GM12878 (cell line): ENCODE measurements at regions not wholly inside any gene's neighbourhood (a gene's known extent, or its start where the extent isn't known, plus 50 kb on each side); places are given as distances from the start of the nearest gene placed in this dataset.

Experiments
- ATAC-seq: fragments of 200-7000 bp; cut with Tn5 transposase; 3 replicates; pipeline ENCODE4 v1.9.1; 2020; ENCODE audit warnings: mild to moderate bottlenecking, moderate library complexity
- BruUV-seq: library from RNA; stranded (reverse); fragments of 400-500 nt; replicated peaks from 2 replicates; lab custom pipeline; 2021; lab: Mats Ljungman, UMichigan
- CTCF ChIA-PET: fragments of 300-600 bp; sonication (Branson Sonifier 250); formaldehyde crosslinking; extraction: SDS; loops from one replicate; lab custom pipeline; 2021; ENCODE audit warnings: inconsistent platforms; lab: Yijun Ruan, JAX
- POLR2A ChIA-PET: fragments of 350-600 bp; formaldehyde crosslinking; extraction: SDS; loops from one replicate; lab custom pipeline; 2021; ENCODE audit warnings: inconsistent platforms; lab: Charles Lee
- RAD21 ChIA-PET: fragments of 300-600 bp; sonication (Branson Sonifier 250); formaldehyde crosslinking; loops from one replicate; lab custom pipeline; 2023; ENCODE audit warnings: antibody characterized with exemption; ENCODE audit not compliant: unreplicated experiment; lab: Charles Lee
- SMC1A ChIA-PET: fragments of 300-600 bp; sonication (Branson Sonifier 250); formaldehyde crosslinking; loops from one replicate; lab custom pipeline; 2023; ENCODE audit not compliant: unreplicated experiment, uncharacterized antibody; lab: Charles Lee
- DNase-seq: peaks from one replicate; pipeline ENCODE4 v3.0.0-alpha.2; 2011; ENCODE audit warnings: low read depth, low spot score
- FAIRE-seq: peaks from 3 replicates; lab custom pipeline; 2011; peaks lifted over from hg19 to GRCh38; lab: Jason Lieb, UNC
- H2AFZ ChIP-seq: 2 replicates; pipeline ENCODE4 v1.6.0; 2011; ENCODE audit warnings: low read depth, low read length, control low read depth; ENCODE audit not compliant: control insufficient read depth
- H3K27ac ChIP-seq: 2 replicates; pipeline ENCODE4 v1.5.1; 2011; ENCODE audit warnings: control low read depth; ENCODE audit not compliant: control insufficient read depth, insufficient read depth
- H3K27me3 ChIP-seq, 2 experiments: replicated peaks in 1 of 2; 2 replicates each; pipeline versions ENCODE4 v1.6.0 to v1.6.1; 2011; ENCODE audit warnings: low read length in 1 of 2; ENCODE audit not compliant: control insufficient read depth in 2 of 2, insufficient read depth in 2 of 2
- H3K36me3 ChIP-seq, 2 experiments: 2 replicates each; pipeline ENCODE4 v1.5.1; 2011; ENCODE audit warnings: low read length in 1 of 2; ENCODE audit not compliant: control insufficient read depth in 2 of 2, insufficient read depth in 2 of 2
- H3K4me1 ChIP-seq: 2 replicates; pipeline ENCODE4 v1.6.1; 2011; ENCODE audit warnings: mild to moderate bottlenecking, low read length, moderate library complexity, mixed read lengths; ENCODE audit not compliant: control insufficient read depth, insufficient read depth
- H3K4me2 ChIP-seq: 2 replicates; pipeline ENCODE4 v1.6.0; 2011; ENCODE audit warnings: control low read depth; ENCODE audit not compliant: control insufficient read depth, insufficient read depth
- H3K4me3 ChIP-seq: fragments of 200-600 bp; sonication (generic); 2 replicates; pipeline ENCODE4 v1.5.1; 2016
- H3K79me2 ChIP-seq: 2 replicates; pipeline ENCODE4 v1.6.0; 2011; ENCODE audit warnings: low read length; ENCODE audit not compliant: control insufficient read depth, insufficient read depth
- H3K9ac ChIP-seq: 2 replicates; pipeline ENCODE4 v1.8.0; 2011; ENCODE audit warnings: low read length, control low read depth, mixed read lengths; ENCODE audit not compliant: control insufficient read depth, insufficient read depth
- H3K9me3 ChIP-seq: replicated peaks from 3 replicates; pipeline ENCODE4 v1.5.1; 2011; ENCODE audit warnings: mild to moderate bottlenecking, low read length; ENCODE audit not compliant: control insufficient read depth, insufficient read depth
- H4K20me1 ChIP-seq: 2 replicates; pipeline ENCODE4 v1.6.0; 2011; ENCODE audit not compliant: control insufficient read depth, insufficient read depth
- CBX5 ChIP-seq: sonication (generic); IDR thresholded peaks from 2 replicates; pipeline ENCODE4 v1.6.1; 2016; ENCODE audit warnings: low read depth, moderate library complexity, mild to moderate bottlenecking, inconsistent platforms
- CHD2 ChIP-seq: IDR thresholded peaks from 2 replicates; pipeline ENCODE4 v1.6.1; 2011; ENCODE audit warnings: low read depth, low read length, improper control_type of control experiment, borderline replicate concordance
- HDAC6 ChIP-seq: fragments of 200-600 bp; sonication (generic); IDR thresholded peaks from one replicate; pipeline ENCODE4 v1.8.0; 2017; ENCODE audit warnings: antibody characterized with exemption; ENCODE audit not compliant: unreplicated experiment
- JUNB ChIP-seq: IDR thresholded peaks from 2 replicates; pipeline ENCODE4 v1.6.1; 2016; ENCODE audit warnings: antibody characterized with exemption, mild to moderate bottlenecking
- POU2F2 ChIP-seq: IDR thresholded peaks from 3 replicates; pipeline ENCODE4 v1.6.1; 2011; ENCODE audit warnings: low read depth, mild to moderate bottlenecking, low read length, borderline replicate concordance
- RBBP5 ChIP-seq: fragments of 200-600 bp; sonication (generic); conservative IDR thresholded peaks from 2 replicates; pipeline ENCODE4 v1.6.1; 2016
- SIX5 ChIP-seq: IDR thresholded peaks from 2 replicates; pipeline ENCODE4 v1.6.1; 2011; ENCODE audit warnings: mild to moderate bottlenecking, low read depth, low read length, moderate library complexity; ENCODE audit not compliant: severe bottlenecking
- SP1 ChIP-seq: IDR thresholded peaks from one replicate; pipeline ENCODE4 v1.6.1; 2011; ENCODE audit warnings: low read depth, low read length
- SRF ChIP-seq, 2 experiments: IDR thresholded peaks; 2 replicates each; pipeline ENCODE4 v1.6.1; 2011; ENCODE audit warnings: low read depth in 2 of 2, low read length in 2 of 2, mild to moderate bottlenecking in 1 of 2, moderate library complexity in 1 of 2
- ZNF384 ChIP-seq: IDR thresholded peaks from 2 replicates; pipeline ENCODE4 v1.6.1; 2012; ENCODE audit warnings: low read depth, mild to moderate bottlenecking, low read length, improper control_type of control experiment, borderline replicate concordance
- ZNF622 ChIP-seq: fragments of 450-650 bp; IDR thresholded peaks from 2 replicates; pipeline ENCODE4 v1.6.1; 2017; ENCODE audit warnings: mild to moderate bottlenecking, inconsistent platforms
- WGBS: methylation state at CpG from one replicate; pipeline ENCODE4 v1.1.6; 2016; ENCODE audit warnings: low lambda C conversion rate; ENCODE audit not compliant: insufficient replicate concordance, insufficient coverage; ENCODE audit errors: missing lambda C conversion rate; 5-methylcytosine and 5-hydroxymethylcytosine counted together
- in situ Hi-C: fragments of 300-500 bp; cut with MboI; formaldehyde crosslinking; loops from 9 replicates; pipeline ENCODE4 v1.14.3; 2018; ENCODE audit warnings: mixed read lengths
- intact Hi-C: fragments of 100-400 bp; cut with micrococcal nuclease; formaldehyde crosslinking; loops from one replicate; pipeline ENCODE4 v1.14.2; 2022; ENCODE audit not compliant: unreplicated experiment
- TF ChIP-seq, protein P1 (sequence below): fragments of 150-350 bp; IDR thresholded peaks from 2 replicates; pipeline ENCODE4 v1.6.1; 2016; ENCODE audit warnings: low read depth, low read length
- TF ChIP-seq, protein P2 (sequence below): fragments of 450-650 bp; IDR thresholded peaks from 2 replicates; pipeline ENCODE4 v1.6.1; 2018; ENCODE audit warnings: borderline replicate concordance, mild to moderate bottlenecking; ENCODE audit not compliant: partially characterized antibody
- TF ChIP-seq, protein P3 (sequence below): fragments of 450-650 bp; IDR thresholded peaks from 2 replicates; pipeline ENCODE4 v1.6.1; 2017; ENCODE audit warnings: mild to moderate bottlenecking, low read depth, inconsistent platforms; ENCODE audit not compliant: poor library complexity, severe bottlenecking
- TF ChIP-seq, protein P4 (sequence below): IDR thresholded peaks from 2 replicates; pipeline ENCODE4 v1.6.1; 2011; ENCODE audit warnings: borderline replicate concordance, low read depth, mild to moderate bottlenecking, moderate library complexity, low read length; ENCODE audit not compliant: insufficient read depth, poor library complexity, severe bottlenecking

DNA sequence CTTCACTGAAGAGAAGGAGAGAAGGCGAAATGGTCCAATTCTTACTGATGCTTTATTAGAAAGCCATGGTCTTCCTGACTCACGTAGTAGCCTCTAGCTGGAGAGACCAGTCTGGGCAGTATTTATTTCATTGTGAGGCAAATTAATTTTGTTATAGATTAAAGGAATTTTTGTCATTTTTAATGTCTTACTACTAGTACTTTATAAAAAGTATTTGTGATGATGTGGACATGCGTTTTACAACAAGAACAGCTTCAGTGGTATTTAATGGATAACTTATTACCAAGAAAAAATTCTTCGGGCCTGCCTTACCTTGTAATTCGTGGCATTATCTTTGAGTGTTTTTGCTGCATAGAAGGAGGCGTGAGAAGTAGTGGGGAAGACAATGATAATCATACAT is 339.4 kb upstream of the SHH start (continued):
- TF ChIP-seq, protein P1, sequence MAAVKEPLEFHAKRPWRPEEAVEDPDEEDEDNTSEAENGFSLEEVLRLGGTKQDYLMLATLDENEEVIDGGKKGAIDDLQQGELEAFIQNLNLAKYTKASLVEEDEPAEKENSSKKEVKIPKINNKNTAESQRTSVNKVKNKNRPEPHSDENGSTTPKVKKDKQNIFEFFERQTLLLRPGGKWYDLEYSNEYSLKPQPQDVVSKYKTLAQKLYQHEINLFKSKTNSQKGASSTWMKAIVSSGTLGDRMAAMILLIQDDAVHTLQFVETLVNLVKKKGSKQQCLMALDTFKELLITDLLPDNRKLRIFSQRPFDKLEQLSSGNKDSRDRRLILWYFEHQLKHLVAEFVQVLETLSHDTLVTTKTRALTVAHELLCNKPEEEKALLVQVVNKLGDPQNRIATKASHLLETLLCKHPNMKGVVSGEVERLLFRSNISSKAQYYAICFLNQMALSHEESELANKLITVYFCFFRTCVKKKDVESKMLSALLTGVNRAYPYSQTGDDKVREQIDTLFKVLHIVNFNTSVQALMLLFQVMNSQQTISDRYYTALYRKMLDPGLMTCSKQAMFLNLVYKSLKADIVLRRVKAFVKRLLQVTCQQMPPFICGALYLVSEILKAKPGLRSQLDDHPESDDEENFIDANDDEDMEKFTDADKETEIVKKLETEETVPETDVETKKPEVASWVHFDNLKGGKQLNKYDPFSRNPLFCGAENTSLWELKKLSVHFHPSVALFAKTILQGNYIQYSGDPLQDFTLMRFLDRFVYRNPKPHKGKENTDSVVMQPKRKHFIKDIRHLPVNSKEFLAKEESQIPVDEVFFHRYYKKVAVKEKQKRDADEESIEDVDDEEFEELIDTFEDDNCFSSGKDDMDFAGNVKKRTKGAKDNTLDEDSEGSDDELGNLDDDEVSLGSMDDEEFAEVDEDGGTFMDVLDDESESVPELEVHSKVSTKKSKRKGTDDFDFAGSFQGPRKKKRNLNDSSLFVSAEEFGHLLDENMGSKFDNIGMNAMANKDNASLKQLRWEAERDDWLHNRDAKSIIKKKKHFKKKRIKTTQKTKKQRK, result no peak
- TF ChIP-seq HDAC6 (no peak), ZNF622 (no peak), SRF (IDR thresholded peaks at IDR 0.05; ENCODE audit: low read depth in 2 of 2, low read length in 2 of 2) (no peak), POU2F2 (no peak), CBX5 (no peak)
- TF ChIP-seq, protein P2, sequence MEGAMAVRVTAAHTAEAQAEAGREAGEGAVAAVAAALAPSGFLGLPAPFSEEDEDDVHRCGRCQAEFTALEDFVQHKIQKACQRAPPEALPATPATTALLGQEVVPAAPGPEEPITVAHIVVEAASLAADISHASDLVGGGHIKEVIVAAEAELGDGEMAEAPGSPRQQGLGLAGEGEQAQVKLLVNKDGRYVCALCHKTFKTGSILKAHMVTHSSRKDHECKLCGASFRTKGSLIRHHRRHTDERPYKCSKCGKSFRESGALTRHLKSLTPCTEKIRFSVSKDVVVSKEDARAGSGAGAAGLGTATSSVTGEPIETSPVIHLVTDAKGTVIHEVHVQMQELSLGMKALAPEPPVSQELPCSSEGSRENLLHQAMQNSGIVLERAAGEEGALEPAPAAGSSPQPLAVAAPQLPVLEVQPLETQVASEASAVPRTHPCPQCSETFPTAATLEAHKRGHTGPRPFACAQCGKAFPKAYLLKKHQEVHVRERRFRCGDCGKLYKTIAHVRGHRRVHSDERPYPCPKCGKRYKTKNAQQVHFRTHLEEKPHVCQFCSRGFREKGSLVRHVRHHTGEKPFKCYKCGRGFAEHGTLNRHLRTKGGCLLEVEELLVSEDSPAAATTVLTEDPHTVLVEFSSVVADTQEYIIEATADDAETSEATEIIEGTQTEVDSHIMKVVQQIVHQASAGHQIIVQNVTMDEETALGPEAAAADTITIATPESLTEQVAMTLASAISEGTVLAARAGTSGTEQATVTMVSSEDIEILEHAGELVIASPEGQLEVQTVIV, result no peak

DNA sequence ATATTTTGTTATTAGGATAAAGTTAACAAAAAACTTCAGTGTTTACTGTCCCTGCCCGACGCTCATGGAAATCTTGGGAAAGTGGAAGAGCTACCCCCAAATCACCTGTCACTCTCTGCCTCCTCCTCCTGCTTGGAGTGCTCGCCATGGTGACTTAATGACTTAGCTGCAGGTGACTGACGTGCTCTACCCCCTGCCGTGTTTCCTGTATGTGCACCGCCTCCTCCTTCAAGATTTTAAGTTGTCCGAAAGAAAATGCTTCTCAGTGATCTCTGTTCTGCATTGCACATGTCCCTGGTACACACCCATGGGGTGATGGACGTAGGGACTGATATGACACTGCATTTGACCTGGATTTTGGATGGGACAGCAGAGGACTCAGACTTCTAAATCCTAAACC is 338.8 kb upstream of the SHH start:
- H3K27me3 ChIP-seq, result peaks cover 0 to 3% of the 10 kb centered on the region in 2 experiments; a peak in 2 of 4 replicates
- SMC1A ChIA-PET, result no interaction called here
- H3K36me3 ChIP-seq, result no peaks in the 10 kb centered on the region
- no peaks in the 10 kb centered on the region for H3K9me3 ChIP-seq
- 25% methylated on average over 8 of the region's 8 CpGs for WGBS
- RAD21 ChIA-PET, result no interaction called here
- H3K27ac ChIP-seq, result no peak overlapping the region
- no peaks in the 10 kb centered on the region for H4K20me1 ChIP-seq
- no peak for ATAC-seq
- POLR2A ChIA-PET, result no interaction called here
- H3K4me1 ChIP-seq, result no peaks in the 10 kb centered on the region
- no peak overlapping the region for H2AFZ ChIP-seq
- BruUV-seq, result no TSS peak
- no peak overlapping the region for H3K9ac ChIP-seq
- H3K79me2 ChIP-seq, result no peaks in the 10 kb centered on the region
- no peak overlapping the region for H3K4me3 ChIP-seq
- CTCF ChIA-PET, result no interaction called here
- DNase-seq, result no peak
- no peak for FAIRE-seq
- no peak overlapping the region for H3K4me2 ChIP-seq
- intact Hi-C loops, result loop anchor here (10.0 kb wide), 1 partner anchor 336 kb away; the partner anchor contains the start of gene SHH
- in situ Hi-C loops, result no loop called here
- TF ChIP-seq JUNB (no peak), CHD2 (no peak), ZNF384 (no peak), SIX5 (no peak), SP1 (no peak), RBBP5 (no peak)
- TF ChIP-seq, protein P3, sequence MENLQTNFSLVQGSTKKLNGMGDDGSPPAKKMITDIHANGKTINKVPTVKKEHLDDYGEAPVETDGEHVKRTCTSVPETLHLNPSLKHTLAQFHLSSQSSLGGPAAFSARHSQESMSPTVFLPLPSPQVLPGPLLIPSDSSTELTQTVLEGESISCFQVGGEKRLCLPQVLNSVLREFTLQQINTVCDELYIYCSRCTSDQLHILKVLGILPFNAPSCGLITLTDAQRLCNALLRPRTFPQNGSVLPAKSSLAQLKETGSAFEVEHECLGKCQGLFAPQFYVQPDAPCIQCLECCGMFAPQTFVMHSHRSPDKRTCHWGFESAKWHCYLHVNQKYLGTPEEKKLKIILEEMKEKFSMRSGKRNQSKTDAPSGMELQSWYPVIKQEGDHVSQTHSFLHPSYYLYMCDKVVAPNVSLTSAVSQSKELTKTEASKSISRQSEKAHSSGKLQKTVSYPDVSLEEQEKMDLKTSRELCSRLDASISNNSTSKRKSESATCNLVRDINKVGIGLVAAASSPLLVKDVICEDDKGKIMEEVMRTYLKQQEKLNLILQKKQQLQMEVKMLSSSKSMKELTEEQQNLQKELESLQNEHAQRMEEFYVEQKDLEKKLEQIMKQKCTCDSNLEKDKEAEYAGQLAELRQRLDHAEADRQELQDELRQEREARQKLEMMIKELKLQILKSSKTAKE, result no peak
- TF ChIP-seq, protein P4, sequence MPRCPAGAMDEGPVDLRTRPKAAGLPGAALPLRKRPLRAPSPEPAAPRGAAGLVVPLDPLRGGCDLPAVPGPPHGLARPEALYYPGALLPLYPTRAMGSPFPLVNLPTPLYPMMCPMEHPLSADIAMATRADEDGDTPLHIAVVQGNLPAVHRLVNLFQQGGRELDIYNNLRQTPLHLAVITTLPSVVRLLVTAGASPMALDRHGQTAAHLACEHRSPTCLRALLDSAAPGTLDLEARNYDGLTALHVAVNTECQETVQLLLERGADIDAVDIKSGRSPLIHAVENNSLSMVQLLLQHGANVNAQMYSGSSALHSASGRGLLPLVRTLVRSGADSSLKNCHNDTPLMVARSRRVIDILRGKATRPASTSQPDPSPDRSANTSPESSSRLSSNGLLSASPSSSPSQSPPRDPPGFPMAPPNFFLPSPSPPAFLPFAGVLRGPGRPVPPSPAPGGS, result no peak
